ENCODE measurements at regions not wholly inside any gene's neighbourhood (a gene's known extent, or its start where the extent isn't known, plus 50 kb on each side); places are given as distances from the start of the nearest gene placed in this dataset.

- Histone ChIP-seq H3K36me3 (ENCODE audit: control insufficient read depth, insufficient read depth, low read length) (no peaks in the 10 kb centered on the region), H3K27me3 (ENCODE audit: control insufficient read depth, insufficient read depth, low read length) (no peaks in the 10 kb centered on the region), H3K4me3 (ENCODE audit: low read depth, low read length) (no peak overlapping the region)
- TF ChIP-seq CTCF (IDR thresholded peaks at IDR 0.05; ENCODE audit: insufficient read depth, low read length, severe bottlenecking), result no peak
- no peak for FAIRE-seq
- peak; percentile 91 for DNase-seq (ENCODE audit: low read depth)
Measured at GRCh38 chr2:173773076-173773475, 192.1 kb downstream of the SP3 start.

DNA sequence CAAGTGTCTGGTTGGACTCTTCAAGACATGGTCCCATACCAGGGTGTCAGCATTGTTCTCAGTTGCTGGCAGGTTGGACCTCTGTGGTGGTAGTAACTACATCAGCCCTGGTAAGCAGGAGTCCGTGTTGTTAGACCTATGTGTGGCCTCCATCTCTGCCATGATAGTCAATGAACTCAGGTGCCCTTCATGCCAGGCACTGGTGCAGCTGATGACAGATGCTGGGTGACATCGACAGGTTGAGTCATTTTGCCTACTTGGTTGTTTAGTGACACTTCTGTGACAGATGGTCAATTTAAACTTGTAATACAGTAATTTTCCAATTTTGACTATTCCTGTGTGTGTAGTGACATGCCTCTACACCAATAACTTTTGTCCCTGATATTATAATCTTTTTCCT, 189.7 kb downstream of the SP3 start:
- DNase-seq (ENCODE audit: low read depth), result no peak
- no peak overlapping the region for H3K4me3 ChIP-seq (ENCODE audit: low read depth, low read length)
- no peak for TF ChIP-seq CTCF (IDR thresholded peaks at IDR 0.05; ENCODE audit: insufficient read depth, low read length, severe bottlenecking)
- H3K36me3 ChIP-seq (ENCODE audit: control insufficient read depth, insufficient read depth, low read length), result no peaks in the 10 kb centered on the region
- H3K27me3 ChIP-seq (ENCODE audit: control insufficient read depth, insufficient read depth, low read length), result no peaks in the 10 kb centered on the region
- FAIRE-seq, result peak; percentile 32

DNA sequence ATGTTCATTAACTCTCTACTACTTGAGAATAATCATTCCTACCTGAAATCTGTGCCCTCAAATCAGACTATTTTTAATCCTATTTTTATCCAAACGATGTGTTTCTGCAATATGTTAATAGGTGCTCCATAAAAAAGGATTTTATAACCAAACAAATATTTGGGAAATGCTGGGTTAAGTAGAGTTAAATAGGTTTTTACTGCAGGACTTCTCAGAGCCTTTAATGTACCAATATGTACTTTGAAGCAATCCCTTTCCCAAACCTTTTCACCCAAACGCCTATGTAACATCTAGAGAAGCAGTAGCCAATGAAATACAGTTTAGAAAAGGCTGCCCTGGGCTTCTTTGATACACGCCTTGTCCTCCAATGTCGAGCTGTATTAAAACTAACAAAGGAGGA, 182.5 kb downstream of the SP3 start:
- DNase-seq (ENCODE audit: low read depth), result no peak
- H3K27me3 ChIP-seq (ENCODE audit: control insufficient read depth, insufficient read depth, low read length), result peaks cover 3% of the 10 kb centered on the region
- no peak overlapping the region for H3K4me3 ChIP-seq (ENCODE audit: low read depth, low read length)
- no peak for TF ChIP-seq CTCF (IDR thresholded peaks at IDR 0.05; ENCODE audit: insufficient read depth, low read length, severe bottlenecking)
- H3K36me3 ChIP-seq (ENCODE audit: control insufficient read depth, insufficient read depth, low read length), result no peaks in the 10 kb centered on the region
- no peak for FAIRE-seq

GRCh38 chr2:173783382-173783781, 181.8 kb downstream of the SP3 start:
- H3K4me3 ChIP-seq (ENCODE audit: low read depth, low read length), result no peak overlapping the region
- no peak for DNase-seq (ENCODE audit: low read depth)
- H3K36me3 ChIP-seq (ENCODE audit: control insufficient read depth, insufficient read depth, low read length), result no peaks in the 10 kb centered on the region
- no peak for TF ChIP-seq CTCF (IDR thresholded peaks at IDR 0.05; ENCODE audit: insufficient read depth, low read length, severe bottlenecking)
- FAIRE-seq, result no peak
- peaks cover 3% of the 10 kb centered on the region for H3K27me3 ChIP-seq (ENCODE audit: control insufficient read depth, insufficient read depth, low read length)

DNA sequence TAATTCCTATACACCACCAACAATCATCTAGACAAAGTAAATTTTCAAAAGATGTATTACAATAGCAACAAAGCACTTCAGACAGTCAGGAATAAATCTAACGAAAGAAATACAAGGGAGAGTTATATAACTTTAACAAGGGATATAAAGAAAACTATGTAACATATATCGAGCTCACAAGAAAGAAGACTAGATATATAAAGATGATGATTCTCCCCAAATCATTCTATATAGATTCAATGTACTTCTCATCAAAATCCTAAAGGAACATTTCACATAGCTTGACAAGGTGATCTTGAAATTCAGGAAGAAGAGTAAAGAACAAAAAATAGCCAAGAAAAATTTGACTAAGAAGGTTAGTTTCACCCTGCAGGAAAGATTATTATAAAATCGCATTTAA, 179.4 kb downstream of the SP3 start:
- Histone ChIP-seq H3K36me3 (ENCODE audit: control insufficient read depth, insufficient read depth, low read length) (no peaks in the 10 kb centered on the region), H3K4me3 (ENCODE audit: low read depth, low read length) (no peak overlapping the region), H3K27me3 (ENCODE audit: control insufficient read depth, insufficient read depth, low read length) (peaks cover 3% of the 10 kb centered on the region)
- FAIRE-seq (no peak), DNase-seq (ENCODE audit: low read depth) (no peak)
- no peak for TF ChIP-seq CTCF (IDR thresholded peaks at IDR 0.05; ENCODE audit: insufficient read depth, low read length, severe bottlenecking)

- TF ChIP-seq CTCF (IDR thresholded peaks at IDR 0.05; ENCODE audit: insufficient read depth, low read length, severe bottlenecking), result no peak
- no peaks in the 10 kb centered on the region for H3K36me3 ChIP-seq (ENCODE audit: control insufficient read depth, insufficient read depth, low read length)
- no peak overlapping the region for H3K4me3 ChIP-seq (ENCODE audit: low read depth, low read length)
- DNase-seq (ENCODE audit: low read depth), result no peak
- no peak for FAIRE-seq
- peaks cover 4% of the 10 kb centered on the region for H3K27me3 ChIP-seq (ENCODE audit: control insufficient read depth, insufficient read depth, low read length)
Measured at GRCh38 chr2:173791502-173791901, 173.7 kb downstream of the SP3 start.

Data from bronchial epithelial cell (primary cell).